ENCODE measurements at regions not wholly inside any gene's neighbourhood (a gene's known extent, or its start where the extent isn't known, plus 50 kb on each side); places are given as distances from the start of the nearest gene placed in this dataset.

DNA sequence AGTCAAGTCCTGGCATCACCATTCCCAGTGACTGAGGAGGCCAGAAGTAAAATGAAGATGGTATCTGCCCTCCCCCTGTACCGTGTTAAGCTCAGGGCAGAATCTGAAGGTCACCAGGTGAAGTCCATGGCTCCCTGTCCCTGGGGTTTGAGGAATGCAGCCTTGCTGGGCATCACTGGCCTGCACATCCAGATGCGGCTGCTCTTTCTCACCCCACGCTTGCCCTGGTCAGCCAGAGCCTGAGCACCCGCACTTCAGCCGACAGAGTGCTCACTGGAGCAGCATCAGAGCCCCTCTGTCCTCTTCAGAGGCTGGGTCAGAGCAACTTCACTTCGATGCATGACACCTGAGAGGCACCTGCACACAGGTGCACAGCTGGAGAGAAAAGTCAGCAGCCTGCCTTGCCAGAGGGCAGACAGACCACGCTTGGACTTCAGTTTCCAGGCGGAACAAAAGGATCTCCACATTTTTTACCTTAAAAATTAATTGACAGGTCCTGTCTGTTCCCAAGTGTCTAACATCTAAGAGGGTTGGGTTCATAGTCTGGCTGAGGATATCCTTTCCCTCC is 267.3 kb downstream of the ANAPC1 start:
- H3K9me3 Mint-ChIP-seq (ENCODE audit: unreplicated experiment), result peaks cover 1% of the 10 kb centered on the region
- no peaks in the 10 kb centered on the region for H3K36me3 Mint-ChIP-seq (ENCODE audit: unreplicated experiment)
- no peak overlapping the region for H3K4me3 Mint-ChIP-seq (ENCODE audit: unreplicated experiment)
- no peak overlapping the region for H3K27ac Mint-ChIP-seq (ENCODE audit: unreplicated experiment)
- peaks cover 9% of the 10 kb centered on the region for H3K4me1 Mint-ChIP-seq (ENCODE audit: low read depth, unreplicated experiment)
- DNase-seq, result no peak
- H3K27me3 Mint-ChIP-seq (ENCODE audit: unreplicated experiment), result peaks cover 1% of the 10 kb centered on the region
- TF ChIP-seq, protein P1, sequence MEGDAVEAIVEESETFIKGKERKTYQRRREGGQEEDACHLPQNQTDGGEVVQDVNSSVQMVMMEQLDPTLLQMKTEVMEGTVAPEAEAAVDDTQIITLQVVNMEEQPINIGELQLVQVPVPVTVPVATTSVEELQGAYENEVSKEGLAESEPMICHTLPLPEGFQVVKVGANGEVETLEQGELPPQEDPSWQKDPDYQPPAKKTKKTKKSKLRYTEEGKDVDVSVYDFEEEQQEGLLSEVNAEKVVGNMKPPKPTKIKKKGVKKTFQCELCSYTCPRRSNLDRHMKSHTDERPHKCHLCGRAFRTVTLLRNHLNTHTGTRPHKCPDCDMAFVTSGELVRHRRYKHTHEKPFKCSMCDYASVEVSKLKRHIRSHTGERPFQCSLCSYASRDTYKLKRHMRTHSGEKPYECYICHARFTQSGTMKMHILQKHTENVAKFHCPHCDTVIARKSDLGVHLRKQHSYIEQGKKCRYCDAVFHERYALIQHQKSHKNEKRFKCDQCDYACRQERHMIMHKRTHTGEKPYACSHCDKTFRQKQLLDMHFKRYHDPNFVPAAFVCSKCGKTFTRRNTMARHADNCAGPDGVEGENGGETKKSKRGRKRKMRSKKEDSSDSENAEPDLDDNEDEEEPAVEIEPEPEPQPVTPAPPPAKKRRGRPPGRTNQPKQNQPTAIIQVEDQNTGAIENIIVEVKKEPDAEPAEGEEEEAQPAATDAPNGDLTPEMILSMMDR (IDR thresholded peaks at IDR 0.05; ENCODE audit: partially characterized antibody, unreplicated experiment), result no peak

DNA sequence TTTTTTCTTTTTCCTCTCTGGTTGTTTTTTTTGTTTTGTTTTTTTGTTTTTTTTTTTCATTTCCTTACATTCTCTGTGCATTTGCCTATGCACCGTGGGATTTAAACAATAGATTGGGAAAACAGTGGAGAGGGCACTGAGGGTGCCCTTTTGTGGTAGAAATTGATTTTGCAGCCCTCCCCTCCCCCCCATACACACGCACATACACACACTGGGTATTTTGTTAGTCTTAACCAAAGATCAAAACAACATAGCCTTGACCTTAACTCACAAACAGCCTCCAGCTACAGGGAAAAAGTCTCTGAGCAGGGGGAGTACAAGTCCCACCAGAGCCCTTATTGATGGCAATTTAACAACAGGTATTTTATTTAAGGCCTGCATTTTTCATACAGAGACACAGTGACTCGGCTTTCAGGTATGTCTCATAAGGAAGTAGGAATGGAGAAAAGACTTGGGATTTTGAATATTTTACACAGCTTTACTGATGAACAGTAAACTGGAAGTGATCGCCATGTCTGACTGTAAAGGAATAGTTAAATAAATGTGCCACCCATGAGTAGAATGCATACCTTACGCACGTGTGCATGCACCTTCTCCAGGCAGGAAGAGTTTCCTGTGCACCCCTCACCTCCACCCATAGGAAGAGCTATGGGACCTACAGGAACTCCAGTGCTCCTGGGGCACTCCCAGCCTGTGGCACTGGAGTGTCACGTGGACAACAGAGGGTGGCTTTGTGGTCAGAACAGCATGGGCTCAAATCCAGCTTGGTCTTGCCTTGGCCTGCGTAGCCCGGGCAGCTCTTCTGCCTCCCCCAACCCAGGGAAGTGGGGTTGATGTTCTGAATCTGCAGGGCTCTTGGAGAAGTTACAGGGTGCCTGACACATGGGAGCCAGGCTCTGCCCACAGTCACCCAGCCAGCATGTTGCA is 266.4 kb downstream of the ANAPC1 start:
- no peaks in the 10 kb centered on the region for H3K27me3 Mint-ChIP-seq (ENCODE audit: unreplicated experiment)
- H3K36me3 Mint-ChIP-seq (ENCODE audit: unreplicated experiment), result no peaks in the 10 kb centered on the region
- H3K27ac Mint-ChIP-seq (ENCODE audit: unreplicated experiment), result no peak overlapping the region
- TF ChIP-seq, protein P1 (IDR thresholded peaks at IDR 0.05; ENCODE audit: partially characterized antibody, unreplicated experiment), result no peak
- H3K9me3 Mint-ChIP-seq (ENCODE audit: unreplicated experiment), result peaks cover 1% of the 10 kb centered on the region
- no peak overlapping the region for H3K4me3 Mint-ChIP-seq (ENCODE audit: unreplicated experiment)
- H3K4me1 Mint-ChIP-seq (ENCODE audit: low read depth, unreplicated experiment), result peaks cover 9% of the 10 kb centered on the region
- DNase-seq, result no peak

DNA sequence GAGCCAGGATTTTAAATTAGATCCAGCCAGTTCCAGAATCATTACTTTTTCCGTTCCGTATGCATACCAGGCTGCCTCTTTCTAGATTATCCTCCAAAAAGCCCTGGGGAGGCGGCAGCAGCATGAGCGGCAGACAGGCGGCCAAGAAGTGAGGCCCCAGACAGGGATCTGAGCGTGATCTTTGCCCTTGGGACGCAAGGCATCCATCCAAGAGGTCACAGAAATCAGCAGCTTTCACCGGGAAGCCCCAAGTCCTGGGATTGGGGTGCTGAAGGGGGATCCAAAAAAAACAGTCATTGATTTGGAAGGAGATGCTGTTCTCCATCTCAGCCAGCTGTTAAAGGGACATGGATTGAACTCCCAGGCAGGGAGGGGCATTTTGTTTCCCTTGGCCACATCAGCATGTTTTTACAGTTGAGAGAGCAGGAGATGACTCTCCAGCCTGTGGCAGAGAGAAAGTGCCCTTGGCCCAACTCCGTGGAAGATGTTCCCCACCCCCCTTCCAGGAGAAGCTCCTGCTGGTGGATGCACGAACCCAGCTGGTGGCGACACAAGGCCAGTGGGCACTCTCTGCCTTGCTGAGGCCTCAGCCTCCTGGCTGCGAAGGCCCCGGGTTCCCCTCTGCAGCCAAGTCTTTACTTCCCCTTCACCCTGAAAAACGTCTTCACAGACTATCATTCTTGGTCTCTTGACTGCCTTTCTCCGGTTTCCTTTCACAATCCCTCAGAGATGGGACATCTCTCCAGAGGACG is 265.6 kb downstream of the ANAPC1 start:
- H3K27ac Mint-ChIP-seq (ENCODE audit: unreplicated experiment), result no peak overlapping the region
- H3K4me1 Mint-ChIP-seq (ENCODE audit: low read depth, unreplicated experiment), result peaks cover 9% of the 10 kb centered on the region
- DNase-seq, result no peak
- H3K27me3 Mint-ChIP-seq (ENCODE audit: unreplicated experiment), result no peaks in the 10 kb centered on the region
- peaks cover 1% of the 10 kb centered on the region for H3K9me3 Mint-ChIP-seq (ENCODE audit: unreplicated experiment)
- no peaks in the 10 kb centered on the region for H3K36me3 Mint-ChIP-seq (ENCODE audit: unreplicated experiment)
- H3K4me3 Mint-ChIP-seq (ENCODE audit: unreplicated experiment), result peak overlapping the region; percentile 18
- TF ChIP-seq, protein P1 (IDR thresholded peaks at IDR 0.05; ENCODE audit: partially characterized antibody, unreplicated experiment), result no peak

DNA sequence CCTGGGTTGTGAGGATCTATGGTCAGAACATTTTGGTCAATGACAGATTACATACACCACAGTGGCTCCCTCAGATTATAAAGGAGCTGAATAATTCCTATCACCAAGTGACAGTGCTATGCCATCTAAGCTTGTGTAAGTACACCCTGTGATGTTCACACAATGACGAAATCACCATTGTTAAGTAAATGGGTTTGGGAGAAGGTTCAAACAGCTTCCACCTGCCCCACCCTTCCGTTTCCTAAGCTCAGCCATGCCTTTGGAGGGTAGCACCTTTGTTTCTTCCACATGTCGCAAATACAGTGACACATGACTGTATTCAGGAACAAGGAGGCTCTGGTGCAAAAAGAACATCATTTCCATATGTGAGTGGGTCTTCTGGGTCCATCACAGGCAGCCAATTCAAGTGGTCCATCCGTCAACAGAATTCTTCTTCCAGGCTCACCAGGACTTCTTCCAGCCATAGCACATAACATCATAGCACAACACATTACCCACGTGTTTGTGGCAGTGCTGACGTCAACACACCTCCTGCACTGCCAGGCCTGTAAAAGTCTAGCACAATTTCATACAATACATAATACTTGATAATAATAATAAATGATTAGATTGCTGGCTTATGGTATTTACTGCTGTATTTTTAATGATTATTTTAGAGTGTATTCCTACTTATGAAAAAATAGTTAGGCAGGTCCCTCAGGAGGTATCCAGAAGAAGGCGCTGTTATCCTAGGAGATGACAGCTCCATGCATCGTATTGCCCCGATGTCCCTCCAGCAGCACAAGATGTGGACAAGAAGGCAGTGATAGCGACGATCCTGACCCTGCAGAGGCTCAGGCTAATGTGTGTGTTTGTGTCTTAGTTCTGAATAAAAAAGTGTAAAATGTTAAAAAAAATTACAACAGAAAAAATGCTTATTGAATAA is 264.8 kb downstream of the ANAPC1 start:
- Mint-ChIP-seq H3K9me3 (ENCODE audit: unreplicated experiment) (peaks cover 1% of the 10 kb centered on the region), H3K27ac (ENCODE audit: unreplicated experiment) (no peak overlapping the region), H3K36me3 (ENCODE audit: unreplicated experiment) (no peaks in the 10 kb centered on the region), H3K4me1 (ENCODE audit: low read depth, unreplicated experiment) (peaks cover 9% of the 10 kb centered on the region), H3K4me3 (ENCODE audit: unreplicated experiment) (peak overlapping the region; percentile 18), H3K27me3 (ENCODE audit: unreplicated experiment) (no peaks in the 10 kb centered on the region)
- DNase-seq, result no peak
- TF ChIP-seq, protein P1 (IDR thresholded peaks at IDR 0.05; ENCODE audit: partially characterized antibody, unreplicated experiment), result no peak

Measured in glutamatergic neuron (in vitro differentiated cells).